ENCODE measurements at regions not wholly inside any gene's neighbourhood (a gene's known extent, or its start where the extent isn't known, plus 50 kb on each side); places are given as distances from the start of the nearest gene placed in this dataset.

DNA sequence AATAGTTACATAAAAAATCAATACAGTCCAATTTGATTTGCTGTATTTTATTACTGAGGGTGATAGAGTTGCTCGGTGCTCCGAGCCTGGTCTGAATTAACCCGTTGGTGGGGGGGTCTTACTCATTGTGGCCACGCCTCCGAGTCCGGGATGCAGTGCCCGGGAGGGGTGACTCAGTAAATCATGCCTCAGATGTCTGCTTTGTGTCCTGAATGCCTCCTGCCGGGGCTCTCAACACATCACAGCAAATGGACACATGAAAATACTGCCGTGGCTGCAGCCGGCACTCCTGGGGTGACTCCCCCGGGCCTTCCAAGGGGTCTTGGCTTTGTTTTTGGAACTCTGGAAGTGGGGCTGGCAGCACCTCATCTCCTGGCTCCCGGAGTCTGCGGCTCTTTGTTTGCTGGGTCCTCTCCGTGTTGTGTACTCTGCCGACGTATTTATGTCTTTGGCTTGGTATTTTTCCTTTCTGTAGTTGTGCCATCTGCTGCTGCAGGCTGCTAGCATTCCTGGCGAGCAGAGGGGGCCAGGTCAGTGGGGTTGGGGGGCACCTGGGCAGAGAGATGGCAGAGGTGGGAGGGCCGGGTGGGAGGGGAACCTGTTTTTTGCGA is 129.0 kb downstream of the AACS start:
- TF ChIP-seq POLR2A (IDR thresholded peaks at IDR 0.05): no peak
- TF ChIP-seq, protein P1, sequence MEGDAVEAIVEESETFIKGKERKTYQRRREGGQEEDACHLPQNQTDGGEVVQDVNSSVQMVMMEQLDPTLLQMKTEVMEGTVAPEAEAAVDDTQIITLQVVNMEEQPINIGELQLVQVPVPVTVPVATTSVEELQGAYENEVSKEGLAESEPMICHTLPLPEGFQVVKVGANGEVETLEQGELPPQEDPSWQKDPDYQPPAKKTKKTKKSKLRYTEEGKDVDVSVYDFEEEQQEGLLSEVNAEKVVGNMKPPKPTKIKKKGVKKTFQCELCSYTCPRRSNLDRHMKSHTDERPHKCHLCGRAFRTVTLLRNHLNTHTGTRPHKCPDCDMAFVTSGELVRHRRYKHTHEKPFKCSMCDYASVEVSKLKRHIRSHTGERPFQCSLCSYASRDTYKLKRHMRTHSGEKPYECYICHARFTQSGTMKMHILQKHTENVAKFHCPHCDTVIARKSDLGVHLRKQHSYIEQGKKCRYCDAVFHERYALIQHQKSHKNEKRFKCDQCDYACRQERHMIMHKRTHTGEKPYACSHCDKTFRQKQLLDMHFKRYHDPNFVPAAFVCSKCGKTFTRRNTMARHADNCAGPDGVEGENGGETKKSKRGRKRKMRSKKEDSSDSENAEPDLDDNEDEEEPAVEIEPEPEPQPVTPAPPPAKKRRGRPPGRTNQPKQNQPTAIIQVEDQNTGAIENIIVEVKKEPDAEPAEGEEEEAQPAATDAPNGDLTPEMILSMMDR (IDR thresholded peaks at IDR 0.05): no peak

Measured in heart left ventricle (tissue), 13 donors.